ENCODE measurements at regions not wholly inside any gene's neighbourhood (a gene's known extent, or its start where the extent isn't known, plus 50 kb on each side); places are given as distances from the start of the nearest gene placed in this dataset.

- Mint-ChIP-seq H3K27me3 (ENCODE audit: low read depth) (no peaks in the 10 kb centered on the region), H3K4me3 (ENCODE audit: low read depth) (no peak overlapping the region), H3K9me3 (no peaks in the 10 kb centered on the region), H3K4me1 (ENCODE audit: low read depth) (no peaks in the 10 kb centered on the region), H3K27ac (no peak overlapping the region), H3K36me3 (ENCODE audit: low read depth) (no peaks in the 10 kb centered on the region)
- intact Hi-C loops (cut with micrococcal nuclease), result no loop called here
- no peak for DNase-seq (ENCODE audit: low spot score)
These were observed 115.6 kb downstream of the GGTLC2 start for GRCh38 chr22:22759889-22760546.

DNA sequence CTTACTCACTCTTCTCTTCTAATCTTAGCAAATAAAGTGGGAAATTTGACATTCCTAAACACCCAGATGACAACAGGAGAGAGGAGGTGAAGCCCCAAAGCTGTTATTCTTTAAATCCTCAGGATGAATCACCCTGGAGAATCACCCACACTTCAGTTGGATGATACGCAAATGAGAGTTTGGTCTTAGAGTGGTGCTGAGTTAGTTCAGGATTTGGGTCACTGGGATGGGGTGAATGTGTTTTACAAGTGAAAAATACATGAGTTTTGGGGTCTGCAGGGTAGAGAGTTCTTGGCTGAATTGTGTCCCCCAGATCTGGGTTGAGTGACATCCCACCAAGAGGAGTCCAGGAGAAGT lies 117.2 kb downstream of the GGTLC2 start:
- Mint-ChIP-seq H3K4me1 (ENCODE audit: low read depth) (no peaks in the 10 kb centered on the region), H3K27me3 (ENCODE audit: low read depth) (peaks cover 1% of the 10 kb centered on the region), H3K9me3 (no peaks in the 10 kb centered on the region), H3K27ac (no peak overlapping the region), H3K4me3 (ENCODE audit: low read depth) (no peak overlapping the region), H3K36me3 (ENCODE audit: low read depth) (no peaks in the 10 kb centered on the region)
- no peak for DNase-seq (ENCODE audit: low spot score)
- intact Hi-C loops (cut with micrococcal nuclease), result no loop called here

GRCh38 chr22:22761963-22762772 lies 117.8 kb downstream of the GGTLC2 start:
- Mint-ChIP-seq H3K36me3 (ENCODE audit: low read depth) (no peaks in the 10 kb centered on the region), H3K4me1 (ENCODE audit: low read depth) (no peaks in the 10 kb centered on the region), H3K27me3 (ENCODE audit: low read depth) (peaks cover 3% of the 10 kb centered on the region), H3K27ac (no peak overlapping the region), H3K4me3 (ENCODE audit: low read depth) (no peak overlapping the region), H3K9me3 (no peaks in the 10 kb centered on the region)
- intact Hi-C loops (cut with micrococcal nuclease), result no loop called here
- DNase-seq (ENCODE audit: low spot score), result no peak

DNA sequence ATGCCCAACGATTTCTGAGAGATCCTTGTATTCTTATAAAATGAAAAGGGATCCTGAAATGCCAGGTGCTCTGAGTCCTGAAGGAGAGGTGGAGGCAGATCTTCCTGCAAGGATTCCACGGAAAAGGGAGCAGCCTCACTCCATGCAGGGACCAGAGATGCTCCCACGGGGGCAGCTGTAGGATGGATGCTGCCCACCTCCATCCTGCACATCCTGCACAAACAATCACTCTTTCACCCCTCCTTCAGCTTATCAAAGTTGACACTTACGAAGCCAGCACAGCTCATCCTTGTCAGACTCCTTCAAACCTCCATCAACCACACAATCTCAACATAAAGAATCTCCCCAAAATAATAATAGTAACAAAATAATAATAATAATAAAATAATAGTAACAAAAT lies 119.1 kb downstream of the GGTLC2 start:
- no peak overlapping the region for H3K27ac Mint-ChIP-seq
- no peaks in the 10 kb centered on the region for H3K36me3 Mint-ChIP-seq (ENCODE audit: low read depth)
- no peaks in the 10 kb centered on the region for H3K9me3 Mint-ChIP-seq
- H3K27me3 Mint-ChIP-seq (ENCODE audit: low read depth), result peaks cover 8% of the 10 kb centered on the region
- intact Hi-C loops (cut with micrococcal nuclease), result no loop called here
- no peak for DNase-seq (ENCODE audit: low spot score)
- H3K4me3 Mint-ChIP-seq (ENCODE audit: low read depth), result no peak overlapping the region
- H3K4me1 Mint-ChIP-seq (ENCODE audit: low read depth), result no peaks in the 10 kb centered on the region

- H3K9me3 Mint-ChIP-seq, result no peaks in the 10 kb centered on the region
- no peaks in the 10 kb centered on the region for H3K4me1 Mint-ChIP-seq (ENCODE audit: low read depth)
- H3K27me3 Mint-ChIP-seq (ENCODE audit: low read depth), result peaks cover 13% of the 10 kb centered on the region
- no peak overlapping the region for H3K4me3 Mint-ChIP-seq (ENCODE audit: low read depth)
- no peaks in the 10 kb centered on the region for H3K36me3 Mint-ChIP-seq (ENCODE audit: low read depth)
- intact Hi-C loops (cut with micrococcal nuclease), result no loop called here
- no peak overlapping the region for H3K27ac Mint-ChIP-seq
- no peak for DNase-seq (ENCODE audit: low spot score)
These were observed 119.7 kb downstream of the GGTLC2 start for GRCh38 chr22:22764085-22764484.

- H3K4me3 Mint-ChIP-seq (ENCODE audit: low read depth), result no peak overlapping the region
- H3K27me3 Mint-ChIP-seq (ENCODE audit: low read depth), result peaks cover 18% of the 10 kb centered on the region
- intact Hi-C loops (cut with micrococcal nuclease), result no loop called here
- H3K36me3 Mint-ChIP-seq (ENCODE audit: low read depth), result no peaks in the 10 kb centered on the region
- H3K4me1 Mint-ChIP-seq (ENCODE audit: low read depth), result no peaks in the 10 kb centered on the region
- no peak overlapping the region for H3K27ac Mint-ChIP-seq
- no peak for DNase-seq (ENCODE audit: low spot score)
- no peaks in the 10 kb centered on the region for H3K9me3 Mint-ChIP-seq
These were observed 119.6 kb upstream of the IGLL5 start for GRCh38 chr22:22767876-22768602.

DNA sequence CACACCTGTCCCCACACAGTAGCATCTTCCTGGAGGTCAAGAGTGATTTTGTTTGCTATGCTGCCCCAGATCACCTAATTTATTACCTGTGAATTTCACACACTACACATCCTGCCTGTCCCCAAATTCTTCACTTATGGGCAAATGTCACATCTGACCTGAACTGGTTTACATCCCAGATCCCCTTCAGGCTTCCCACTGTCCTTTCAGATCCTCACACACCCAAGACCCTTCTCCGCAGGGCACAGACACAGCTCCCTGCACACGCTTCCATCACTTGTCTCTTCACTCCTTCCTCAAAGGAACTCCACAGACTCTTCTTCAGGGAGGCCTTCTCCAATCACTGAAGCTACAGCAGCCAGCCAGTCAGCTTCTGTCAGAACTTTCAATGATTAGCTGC lies 118.7 kb upstream of the IGLL5 start:
- Mint-ChIP-seq H3K4me3 (ENCODE audit: low read depth) (no peak overlapping the region), H3K36me3 (ENCODE audit: low read depth) (no peaks in the 10 kb centered on the region), H3K9me3 (no peaks in the 10 kb centered on the region), H3K27me3 (ENCODE audit: low read depth) (peaks cover 18% of the 10 kb centered on the region), H3K4me1 (ENCODE audit: low read depth) (no peaks in the 10 kb centered on the region), H3K27ac (no peak overlapping the region)
- intact Hi-C loops (cut with micrococcal nuclease), result no loop called here
- DNase-seq (ENCODE audit: low spot score), result no peak

GRCh38 chr22:22769434-22770279 lies 118.0 kb upstream of the IGLL5 start:
- Mint-ChIP-seq H3K4me3 (ENCODE audit: low read depth) (no peak overlapping the region), H3K4me1 (ENCODE audit: low read depth) (no peaks in the 10 kb centered on the region), H3K27me3 (ENCODE audit: low read depth) (peaks cover 18% of the 10 kb centered on the region), H3K36me3 (ENCODE audit: low read depth) (no peaks in the 10 kb centered on the region), H3K27ac (no peak overlapping the region), H3K9me3 (no peaks in the 10 kb centered on the region)
- intact Hi-C loops (cut with micrococcal nuclease), result no loop called here
- DNase-seq (ENCODE audit: low spot score), result no peak

DNA sequence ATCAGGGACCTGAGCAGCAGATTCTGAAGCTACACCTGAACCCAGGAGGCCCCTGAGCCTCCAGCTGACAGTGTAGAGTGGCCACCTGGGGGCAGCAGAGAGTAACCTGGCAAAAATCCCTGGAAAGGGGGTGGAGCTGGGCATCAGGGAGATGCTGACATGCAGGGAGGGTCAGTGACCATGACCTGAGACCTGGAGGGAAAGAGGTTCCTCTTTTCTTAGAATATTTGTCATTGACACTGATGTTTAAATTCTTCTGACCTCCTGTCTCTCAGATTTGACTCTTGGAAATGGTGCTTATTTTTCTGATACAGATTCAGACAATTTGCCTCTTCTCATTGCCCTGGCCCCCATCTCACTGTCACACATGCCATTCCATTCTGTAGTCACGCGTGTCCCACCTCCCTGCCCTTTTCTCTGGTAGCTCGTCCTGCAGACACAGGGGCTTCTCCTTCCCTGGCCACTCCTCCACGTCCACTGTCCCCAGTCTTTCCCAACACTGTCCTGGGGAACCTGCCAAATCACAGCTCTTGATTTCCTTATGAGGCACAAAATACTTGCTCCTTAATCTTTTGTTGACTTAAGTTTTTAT lies 117.2 kb upstream of the IGLL5 start:
- intact Hi-C loops (cut with micrococcal nuclease), result no loop called here
- no peaks in the 10 kb centered on the region for H3K9me3 Mint-ChIP-seq
- DNase-seq (ENCODE audit: low spot score), result peak; percentile 26
- H3K36me3 Mint-ChIP-seq (ENCODE audit: low read depth), result no peaks in the 10 kb centered on the region
- no peak overlapping the region for H3K27ac Mint-ChIP-seq
- H3K27me3 Mint-ChIP-seq (ENCODE audit: low read depth), result peaks cover 18% of the 10 kb centered on the region
- H3K4me3 Mint-ChIP-seq (ENCODE audit: low read depth), result no peak overlapping the region
- no peaks in the 10 kb centered on the region for H3K4me1 Mint-ChIP-seq (ENCODE audit: low read depth)

GRCh38 chr22:22770881-22771280 lies 116.7 kb upstream of the IGLL5 start:
- no peaks in the 10 kb centered on the region for H3K4me1 Mint-ChIP-seq (ENCODE audit: low read depth)
- no peak for DNase-seq (ENCODE audit: low spot score)
- H3K4me3 Mint-ChIP-seq (ENCODE audit: low read depth), result no peak overlapping the region
- H3K9me3 Mint-ChIP-seq, result no peaks in the 10 kb centered on the region
- intact Hi-C loops (cut with micrococcal nuclease), result no loop called here
- no peaks in the 10 kb centered on the region for H3K36me3 Mint-ChIP-seq (ENCODE audit: low read depth)
- H3K27ac Mint-ChIP-seq, result no peak overlapping the region
- H3K27me3 Mint-ChIP-seq (ENCODE audit: low read depth), result peaks cover 18% of the 10 kb centered on the region

- no peak for DNase-seq (ENCODE audit: low spot score)
- intact Hi-C loops (cut with micrococcal nuclease), result no loop called here
- no peaks in the 10 kb centered on the region for H3K36me3 Mint-ChIP-seq (ENCODE audit: low read depth)
- H3K27ac Mint-ChIP-seq, result no peak overlapping the region
- no peaks in the 10 kb centered on the region for H3K4me1 Mint-ChIP-seq (ENCODE audit: low read depth)
- H3K4me3 Mint-ChIP-seq (ENCODE audit: low read depth), result no peak overlapping the region
- no peaks in the 10 kb centered on the region for H3K9me3 Mint-ChIP-seq
- peaks cover 14% of the 10 kb centered on the region for H3K27me3 Mint-ChIP-seq (ENCODE audit: low read depth)
These were observed 115.8 kb upstream of the IGLL5 start for GRCh38 chr22:22771696-22772377.

DNA sequence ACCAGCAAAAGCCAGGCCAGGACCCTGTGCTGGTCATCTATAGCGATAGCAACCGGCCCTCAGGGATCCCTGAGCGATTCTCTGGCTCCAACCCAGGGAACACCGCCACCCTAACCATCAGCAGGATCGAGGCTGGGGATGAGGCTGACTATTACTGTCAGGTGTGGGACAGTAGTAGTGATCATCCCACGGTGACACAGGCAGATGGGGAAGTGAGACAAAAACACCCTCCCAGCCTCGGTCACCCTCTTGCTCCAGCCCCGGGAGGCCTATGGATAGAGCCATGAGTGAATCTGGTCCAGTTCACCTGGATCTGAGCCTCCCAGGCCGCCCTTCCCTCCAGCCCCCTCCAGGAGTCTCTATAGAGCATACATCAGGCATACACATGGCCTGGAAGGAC lies 115.2 kb upstream of the IGLL5 start:
- no peaks in the 10 kb centered on the region for H3K4me1 Mint-ChIP-seq (ENCODE audit: low read depth)
- intact Hi-C loops (cut with micrococcal nuclease), result no loop called here
- no peaks in the 10 kb centered on the region for H3K9me3 Mint-ChIP-seq
- no peak for DNase-seq (ENCODE audit: low spot score)
- H3K27ac Mint-ChIP-seq, result no peak overlapping the region
- no peak overlapping the region for H3K4me3 Mint-ChIP-seq (ENCODE audit: low read depth)
- H3K36me3 Mint-ChIP-seq (ENCODE audit: low read depth), result no peaks in the 10 kb centered on the region
- H3K27me3 Mint-ChIP-seq (ENCODE audit: low read depth), result peaks cover 18% of the 10 kb centered on the region
